ENCODE measurements at regions not wholly inside any gene's neighbourhood (a gene's known extent, or its start where the extent isn't known, plus 50 kb on each side); places are given as distances from the start of the nearest gene placed in this dataset.

GRCh38 chr22:47839595-47840227 is 1077.3 kb downstream of the TBC1D22A start (continued):
- TF ChIP-seq, protein P1, sequence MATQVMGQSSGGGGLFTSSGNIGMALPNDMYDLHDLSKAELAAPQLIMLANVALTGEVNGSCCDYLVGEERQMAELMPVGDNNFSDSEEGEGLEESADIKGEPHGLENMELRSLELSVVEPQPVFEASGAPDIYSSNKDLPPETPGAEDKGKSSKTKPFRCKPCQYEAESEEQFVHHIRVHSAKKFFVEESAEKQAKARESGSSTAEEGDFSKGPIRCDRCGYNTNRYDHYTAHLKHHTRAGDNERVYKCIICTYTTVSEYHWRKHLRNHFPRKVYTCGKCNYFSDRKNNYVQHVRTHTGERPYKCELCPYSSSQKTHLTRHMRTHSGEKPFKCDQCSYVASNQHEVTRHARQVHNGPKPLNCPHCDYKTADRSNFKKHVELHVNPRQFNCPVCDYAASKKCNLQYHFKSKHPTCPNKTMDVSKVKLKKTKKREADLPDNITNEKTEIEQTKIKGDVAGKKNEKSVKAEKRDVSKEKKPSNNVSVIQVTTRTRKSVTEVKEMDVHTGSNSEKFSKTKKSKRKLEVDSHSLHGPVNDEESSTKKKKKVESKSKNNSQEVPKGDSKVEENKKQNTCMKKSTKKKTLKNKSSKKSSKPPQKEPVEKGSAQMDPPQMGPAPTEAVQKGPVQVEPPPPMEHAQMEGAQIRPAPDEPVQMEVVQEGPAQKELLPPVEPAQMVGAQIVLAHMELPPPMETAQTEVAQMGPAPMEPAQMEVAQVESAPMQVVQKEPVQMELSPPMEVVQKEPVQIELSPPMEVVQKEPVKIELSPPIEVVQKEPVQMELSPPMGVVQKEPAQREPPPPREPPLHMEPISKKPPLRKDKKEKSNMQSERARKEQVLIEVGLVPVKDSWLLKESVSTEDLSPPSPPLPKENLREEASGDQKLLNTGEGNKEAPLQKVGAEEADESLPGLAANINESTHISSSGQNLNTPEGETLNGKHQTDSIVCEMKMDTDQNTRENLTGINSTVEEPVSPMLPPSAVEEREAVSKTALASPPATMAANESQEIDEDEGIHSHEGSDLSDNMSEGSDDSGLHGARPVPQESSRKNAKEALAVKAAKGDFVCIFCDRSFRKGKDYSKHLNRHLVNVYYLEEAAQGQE (tag by site-specific recombination; IDR thresholded peaks at IDR 0.05), result no peak
- TF ChIP-seq ZBTB17 (tag by site-specific recombination; IDR thresholded peaks at IDR 0.05), result no peak

GRCh38 chr22:47837703-47838102 is 1075.3 kb downstream of the TBC1D22A start:
- Histone ChIP-seq H3K9me3 (ENCODE audit: control insufficient read depth, insufficient read depth, low read depth, low read length) (no peaks in the 10 kb centered on the region), H3K36me3 (ENCODE audit: control insufficient read depth in 2 of 2, insufficient read depth in 1 of 2, low read length in 2 of 2) (no peaks in the 10 kb centered on the region), H3K4me3 (ENCODE audit: low read depth, low read length) (no peak overlapping the region), H3K27ac (ENCODE audit: extremely low read depth, low read depth, low read length) (no peak overlapping the region), H3K4me1 (ENCODE audit: control insufficient read depth, insufficient read depth, low read length) (0 out of 2 replicates have a peak, but pooled peaks cover 2% of the 10 kb centered on the region)
- CTCF ChIA-PET, result interaction anchor here (0.7 to 1.3 kb wide), 8 partner anchors 8 to 992 kb away, joined by 3 to 5 read pairs (median 3); no protein-coding TSS in a partner anchor
- TF ChIP-seq ZNF391 (tag by site-specific recombination; IDR thresholded peaks at IDR 0.05; ENCODE audit: borderline replicate concordance, low read depth) (no peak), ZBTB1 (tag by site-specific recombination; IDR thresholded peaks at IDR 0.05) (no peak), ZNF146 (tag by site-specific recombination; IDR thresholded peaks at IDR 0.05) (no peak), ZNF529 (tag by site-specific recombination; IDR thresholded peaks at IDR 0.05; ENCODE audit: insufficient replicate concordance) (no peak), ZNF184 (tag by site-specific recombination; IDR thresholded peaks at IDR 0.05) (no peak), ZNF10 (tag by site-specific recombination; IDR thresholded peaks at IDR 0.05) (no peak), GFI1B (tag by site-specific recombination; IDR thresholded peaks at IDR 0.05) (no peak), ZNF654 (tag by site-specific recombination; IDR thresholded peaks at IDR 0.05; ENCODE audit: low read depth) (0 out of 2 replicates have a peak, but pooled peaks have one; percentile 16)
- POLR2A ChIA-PET, result interaction anchor here (1.6 kb wide), 1 partner anchor 13 kb away, joined by 6 read pairs; no protein-coding TSS in a partner anchor

- ChIA-PET POLR2A (interaction anchor here (1.6 kb wide), 1 partner anchor 14 kb away, joined by 6 read pairs; no protein-coding TSS in a partner anchor), CTCF (interaction anchor here (0.6 to 1.3 kb wide), 3 partner anchors 10 to 410 kb away, joined by 3 to 4 read pairs (median 3); no protein-coding TSS in a partner anchor)
- Histone ChIP-seq H3K9me3 (ENCODE audit: control insufficient read depth, insufficient read depth, low read depth, low read length) (no peaks in the 10 kb centered on the region), H3K36me3 (ENCODE audit: control insufficient read depth in 2 of 2, insufficient read depth in 1 of 2, low read length in 2 of 2) (no peaks in the 10 kb centered on the region), H3K4me3 (ENCODE audit: low read depth, low read length) (no peak overlapping the region), H3K4me1 (ENCODE audit: control insufficient read depth, insufficient read depth, low read length) (0 out of 2 replicates have a peak, but pooled peaks cover 2% of the 10 kb centered on the region), H3K27ac (ENCODE audit: extremely low read depth, low read depth, low read length) (no peak overlapping the region)
- TF ChIP-seq ZNF488 (tag by site-specific recombination; IDR thresholded peaks at IDR 0.05), result no peak
- TF ChIP-seq ZNF133 (tag by site-specific recombination; IDR thresholded peaks at IDR 0.05), result no peak
- TF ChIP-seq YY1 (tag by site-specific recombination; IDR thresholded peaks at IDR 0.05), result no peak
- no peak for TF ChIP-seq ZNF138 (tag by site-specific recombination; IDR thresholded peaks at IDR 0.05; ENCODE audit: borderline replicate concordance)
- no peak for TF ChIP-seq ZNF621 (tag by site-specific recombination; IDR thresholded peaks at IDR 0.05)
- no peak for TF ChIP-seq ZNF555 (tag by site-specific recombination; conservative IDR thresholded peaks at IDR 0.05)
- TF ChIP-seq ZNF37A (tag by site-specific recombination; IDR thresholded peaks at IDR 0.05), result no peak
- no peak for TF ChIP-seq ZNF16 (tag by site-specific recombination; IDR thresholded peaks at IDR 0.05; ENCODE audit: low read depth)
- TF ChIP-seq ZNF530 (tag by site-specific recombination; IDR thresholded peaks at IDR 0.05; ENCODE audit: low read depth), result no peak
- TF ChIP-seq, protein P2, sequence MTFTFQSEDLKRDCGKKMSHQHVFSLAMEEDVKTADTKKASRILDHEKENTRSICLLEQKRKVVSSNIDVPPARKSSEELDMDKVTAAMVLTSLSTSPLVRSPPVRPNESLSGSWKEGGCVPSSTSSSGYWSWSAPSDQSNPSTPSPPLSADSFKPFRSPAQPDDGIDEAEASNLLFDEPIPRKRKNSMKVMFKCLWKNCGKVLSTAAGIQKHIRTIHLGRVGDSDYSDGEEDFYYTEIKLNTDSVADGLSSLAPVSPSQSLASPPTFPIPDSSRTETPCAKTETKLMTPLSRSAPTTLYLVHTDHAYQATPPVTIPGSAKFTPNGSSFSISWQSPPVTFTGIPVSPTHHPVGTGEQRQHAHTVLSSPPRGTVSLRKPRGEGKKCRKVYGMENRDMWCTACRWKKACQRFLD (tag by site-specific recombination; IDR thresholded peaks at IDR 0.05), result no peak
- TF ChIP-seq, protein P1 (tag by site-specific recombination; IDR thresholded peaks at IDR 0.05), result no peak
- TF ChIP-seq KLF9 (tag by site-specific recombination; IDR thresholded peaks at IDR 0.05; ENCODE audit: low read depth), result no peak
- no peak for TF ChIP-seq ZNF560 (tag by site-specific recombination; IDR thresholded peaks at IDR 0.05; ENCODE audit: borderline replicate concordance)
Observed at GRCh38 chr22:47836957-47837356, 1074.5 kb downstream of the TBC1D22A start.
